ENCODE measurements at regions not wholly inside any gene's neighbourhood (a gene's known extent, or its start where the extent isn't known, plus 50 kb on each side); places are given as distances from the start of the nearest gene placed in this dataset.

DNA sequence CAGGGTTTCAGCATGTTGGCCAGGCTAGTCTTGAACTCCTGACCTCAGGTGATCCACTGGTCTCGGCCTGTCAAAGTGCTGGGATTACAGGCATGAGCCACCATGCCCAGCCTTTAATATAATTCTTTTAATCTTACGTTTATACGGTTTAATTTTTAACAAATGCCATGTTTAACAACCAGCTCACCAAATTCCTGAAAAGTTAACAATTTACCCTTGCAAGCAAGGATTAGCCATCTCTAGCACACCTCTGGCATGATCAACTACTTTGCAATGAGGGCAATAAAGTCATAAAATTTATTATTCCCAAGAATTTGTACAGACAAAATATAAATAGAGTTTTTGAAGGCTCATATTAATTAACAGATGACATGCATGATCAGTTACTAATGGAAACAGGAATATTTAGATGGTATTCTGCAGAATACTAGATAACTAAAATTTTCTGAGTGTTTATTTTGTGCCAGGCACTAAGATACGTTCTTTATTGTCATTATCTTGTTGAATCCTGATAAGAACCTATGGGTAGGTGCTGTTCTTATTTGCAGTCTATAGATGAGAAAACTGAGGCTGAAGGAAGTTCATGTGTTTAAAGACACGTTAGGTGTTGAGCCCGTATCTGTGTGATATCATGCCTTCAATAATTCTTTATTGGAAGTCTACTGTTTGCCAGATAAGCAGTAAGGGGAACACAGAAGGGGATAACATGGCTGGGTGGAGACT, 190.1 kb downstream of the CDCA7 start:
- TF ChIP-seq, protein P1, sequence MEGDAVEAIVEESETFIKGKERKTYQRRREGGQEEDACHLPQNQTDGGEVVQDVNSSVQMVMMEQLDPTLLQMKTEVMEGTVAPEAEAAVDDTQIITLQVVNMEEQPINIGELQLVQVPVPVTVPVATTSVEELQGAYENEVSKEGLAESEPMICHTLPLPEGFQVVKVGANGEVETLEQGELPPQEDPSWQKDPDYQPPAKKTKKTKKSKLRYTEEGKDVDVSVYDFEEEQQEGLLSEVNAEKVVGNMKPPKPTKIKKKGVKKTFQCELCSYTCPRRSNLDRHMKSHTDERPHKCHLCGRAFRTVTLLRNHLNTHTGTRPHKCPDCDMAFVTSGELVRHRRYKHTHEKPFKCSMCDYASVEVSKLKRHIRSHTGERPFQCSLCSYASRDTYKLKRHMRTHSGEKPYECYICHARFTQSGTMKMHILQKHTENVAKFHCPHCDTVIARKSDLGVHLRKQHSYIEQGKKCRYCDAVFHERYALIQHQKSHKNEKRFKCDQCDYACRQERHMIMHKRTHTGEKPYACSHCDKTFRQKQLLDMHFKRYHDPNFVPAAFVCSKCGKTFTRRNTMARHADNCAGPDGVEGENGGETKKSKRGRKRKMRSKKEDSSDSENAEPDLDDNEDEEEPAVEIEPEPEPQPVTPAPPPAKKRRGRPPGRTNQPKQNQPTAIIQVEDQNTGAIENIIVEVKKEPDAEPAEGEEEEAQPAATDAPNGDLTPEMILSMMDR (IDR thresholded peaks at IDR 0.05; ENCODE audit: control insufficient read depth, extremely low read depth, insufficient read depth), result no peak
- no peak for DNase-seq (ENCODE audit: low read depth)
- no peak overlapping the region for H3K4me3 ChIP-seq (ENCODE audit: low read depth, low read length)

DNA sequence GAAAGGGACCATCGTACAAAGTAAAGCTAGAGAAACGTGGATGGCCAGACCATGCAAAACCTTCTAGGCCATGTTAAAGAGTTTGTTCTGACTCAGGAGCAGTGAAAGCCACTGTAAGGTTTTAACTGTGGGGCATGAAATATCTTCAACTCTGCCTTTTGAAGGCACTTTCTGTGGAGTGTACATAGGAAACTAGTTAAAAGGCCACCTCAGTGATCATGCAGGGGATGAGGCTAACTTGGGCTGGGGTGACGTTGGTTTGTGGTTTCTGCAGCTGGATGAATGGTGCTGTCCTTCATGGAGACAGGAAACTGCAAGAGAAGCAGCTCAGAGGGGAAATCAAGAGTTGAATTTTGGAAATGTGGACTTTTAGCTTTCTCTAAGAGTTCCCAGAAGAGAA, 190.7 kb downstream of the CDCA7 start:
- TF ChIP-seq, protein P1 (IDR thresholded peaks at IDR 0.05; ENCODE audit: control insufficient read depth, extremely low read depth, insufficient read depth), result no peak
- no peak for DNase-seq (ENCODE audit: low read depth)
- no peak overlapping the region for H3K4me3 ChIP-seq (ENCODE audit: low read depth, low read length)

DNA sequence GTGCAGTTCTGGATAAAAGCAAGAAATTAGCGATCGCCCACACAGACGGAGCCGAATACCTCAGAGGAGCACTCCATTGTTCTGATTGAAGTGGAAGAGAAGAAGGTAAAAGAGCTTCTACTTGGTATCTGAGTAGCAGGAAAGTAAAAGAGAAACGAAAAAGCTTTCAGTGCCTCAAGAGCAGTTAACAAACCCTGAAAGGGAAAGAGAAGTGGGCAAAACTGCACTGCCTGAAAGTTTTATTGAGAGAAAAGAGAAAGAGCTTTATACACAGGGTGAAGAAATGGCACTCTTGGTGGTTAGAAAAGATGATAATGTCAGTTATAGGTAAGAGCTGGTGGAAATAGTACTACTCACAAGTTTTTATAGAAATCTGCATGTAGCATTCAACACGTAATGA, 192.8 kb downstream of the CDCA7 start:
- TF ChIP-seq, protein P1 (IDR thresholded peaks at IDR 0.05; ENCODE audit: control insufficient read depth, extremely low read depth, insufficient read depth), result no peak
- no peak for DNase-seq (ENCODE audit: low read depth)
- H3K4me3 ChIP-seq (ENCODE audit: low read depth, low read length), result no peak overlapping the region

DNA sequence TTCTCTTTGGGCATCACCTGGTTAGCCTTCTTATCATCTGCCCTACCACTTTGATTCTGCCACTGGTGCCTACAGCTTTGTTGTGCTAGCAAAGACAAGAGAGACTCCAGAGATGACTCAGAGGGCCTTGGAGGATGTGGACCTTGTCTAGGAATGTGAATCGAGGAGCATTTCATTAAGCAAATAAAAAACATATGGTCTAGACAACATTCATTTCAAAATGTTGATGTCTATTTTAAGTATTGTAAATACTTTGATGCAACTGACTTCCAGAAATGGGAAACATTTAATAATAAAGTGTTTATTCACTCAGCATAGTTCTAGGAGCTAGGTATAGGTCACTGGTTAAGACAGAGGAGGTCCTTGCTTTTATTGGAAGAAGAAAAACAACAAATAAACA, 195.5 kb downstream of the CDCA7 start:
- H3K4me3 ChIP-seq (ENCODE audit: low read depth, low read length), result no peak overlapping the region
- no peak for DNase-seq (ENCODE audit: low read depth)
- TF ChIP-seq, protein P1 (IDR thresholded peaks at IDR 0.05; ENCODE audit: control insufficient read depth, extremely low read depth, insufficient read depth), result no peak

DNA sequence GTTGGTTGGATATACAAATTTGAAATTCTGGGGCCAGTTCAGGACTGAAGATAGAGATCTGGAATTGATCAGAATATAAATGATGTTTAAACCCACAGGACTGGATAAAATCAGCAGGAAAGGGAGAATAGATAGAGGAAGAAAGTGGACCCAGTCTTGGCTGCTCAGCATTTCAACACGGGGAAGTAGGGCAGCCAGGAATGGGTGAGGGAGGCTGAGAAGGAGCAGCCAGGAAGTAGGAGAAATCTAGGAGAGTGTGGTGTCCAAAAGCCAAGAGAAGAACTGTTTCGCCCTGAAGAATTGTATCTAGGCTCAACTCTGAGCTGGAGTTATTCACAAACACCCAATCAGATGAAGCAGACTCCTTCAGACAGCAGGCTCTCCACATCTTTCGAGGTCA, 197.9 kb downstream of the CDCA7 start:
- TF ChIP-seq, protein P1 (IDR thresholded peaks at IDR 0.05; ENCODE audit: control insufficient read depth, extremely low read depth, insufficient read depth), result no peak

DNA sequence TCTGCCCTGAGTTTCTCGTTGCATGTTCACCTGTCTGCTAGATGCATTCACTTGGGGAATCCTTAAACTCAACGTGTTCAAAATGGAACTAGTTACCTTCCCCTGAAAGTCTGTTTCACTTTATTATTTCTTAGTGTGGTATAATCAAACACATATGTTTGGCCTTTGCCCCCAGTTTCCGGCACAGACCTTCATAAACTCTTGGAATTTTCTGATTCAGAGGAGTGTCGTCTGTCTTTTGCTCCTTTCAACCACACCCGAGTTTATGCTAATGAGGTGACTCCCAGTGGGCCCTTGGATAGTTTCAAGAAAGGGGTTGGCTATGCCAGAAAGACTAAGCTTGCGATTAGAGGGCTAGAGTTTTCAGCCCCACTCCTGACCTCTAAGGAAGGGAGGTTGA, 198.9 kb downstream of the CDCA7 start:
- H3K4me3 ChIP-seq (ENCODE audit: low read depth, low read length), result no peak overlapping the region
- TF ChIP-seq, protein P1 (IDR thresholded peaks at IDR 0.05; ENCODE audit: control insufficient read depth, extremely low read depth, insufficient read depth), result no peak
- DNase-seq (ENCODE audit: low read depth), result no peak

More for the DNA sequence above, 197.9 kb downstream of the CDCA7 start:
- DNase-seq (ENCODE audit: low read depth), result no peak
- H3K4me3 ChIP-seq (ENCODE audit: low read depth, low read length), result no peak overlapping the region

DNA sequence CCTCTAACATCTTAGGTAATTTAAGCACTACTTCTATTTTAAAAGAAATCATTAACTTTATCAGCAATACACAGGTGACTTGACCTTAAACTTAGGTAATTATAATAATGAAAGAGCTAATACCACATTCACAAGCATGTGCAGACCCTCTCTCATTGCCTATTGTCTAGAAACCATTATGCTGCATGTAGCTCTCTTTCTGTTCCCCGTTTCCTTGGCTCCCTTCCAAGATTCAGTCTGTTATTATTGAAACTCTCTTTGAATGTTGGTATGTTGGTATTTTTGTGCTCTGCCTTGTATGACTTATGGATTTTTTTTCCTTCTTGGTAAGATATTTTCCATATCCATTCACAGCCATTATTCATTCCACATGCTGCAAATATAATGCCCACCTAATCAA, 201.2 kb downstream of the CDCA7 start:
- no peak for DNase-seq (ENCODE audit: low read depth)
- no peak overlapping the region for H3K4me3 ChIP-seq (ENCODE audit: low read depth, low read length)
- TF ChIP-seq, protein P1 (IDR thresholded peaks at IDR 0.05; ENCODE audit: control insufficient read depth, extremely low read depth, insufficient read depth), result no peak

Data from LNCaP clone FGC (cell line).